ENCODE measurements at regions not wholly inside any gene's neighbourhood (a gene's known extent, or its start where the extent isn't known, plus 50 kb on each side); places are given as distances from the start of the nearest gene placed in this dataset.
"Not testable (repeated sequence)": the region's sequence is repeated elsewhere in the genome, so short reads cannot be mapped to it uniquely, and the experiment has no call there.

- DNase-seq (ENCODE audit: low read depth, low spot score): no peak
Measured at GRCh38 chr21:15203740-15204139, 138.9 kb upstream of the NRIP1 start.

- no peak for DNase-seq (ENCODE audit: low read depth, low spot score)
Measured at GRCh38 chr21:15204140-15204969, 139.6 kb upstream of the NRIP1 start.

GRCh38 chr21:15204970-15205286 is 140.1 kb upstream of the NRIP1 start:
- no peak for DNase-seq (ENCODE audit: low read depth, low spot score)

GRCh38 chr21:15206514-15206913 is 141.7 kb upstream of the NRIP1 start:
- no peak for DNase-seq (ENCODE audit: low read depth, low spot score)

GRCh38 chr21:15207231-15207630 is 142.4 kb upstream of the NRIP1 start:
- DNase-seq (ENCODE audit: low read depth, low spot score): no peak

GRCh38 chr21:15207635-15208370 is 143.0 kb upstream of the NRIP1 start:
- no peak for DNase-seq (ENCODE audit: low read depth, low spot score)

- DNase-seq (ENCODE audit: low read depth, low spot score): no peak
Measured at GRCh38 chr21:15208786-15209185, 144.0 kb upstream of the NRIP1 start.

- no peak for DNase-seq (ENCODE audit: low read depth, low spot score)
Measured at GRCh38 chr21:15209224-15209623, 144.4 kb upstream of the NRIP1 start.

GRCh38 chr21:15210235-15210678 is 145.5 kb upstream of the NRIP1 start:
- no peak for DNase-seq (ENCODE audit: low read depth, low spot score)

- no peak for DNase-seq (ENCODE audit: low read depth, low spot score)
Measured at GRCh38 chr21:15211491-15212133, 146.8 kb upstream of the NRIP1 start.

- DNase-seq (ENCODE audit: low read depth, low spot score): no peak
Measured at GRCh38 chr21:15212206-15212605, 147.4 kb upstream of the NRIP1 start.

GRCh38 chr21:15218476-15218875 is 153.7 kb upstream of the NRIP1 start:
- DNase-seq (ENCODE audit: low read depth, low spot score): not testable (repeated sequence)

- no peak for DNase-seq (ENCODE audit: low read depth, low spot score)
Measured at GRCh38 chr21:15219039-15219438, 154.2 kb upstream of the NRIP1 start.

- DNase-seq (ENCODE audit: low read depth, low spot score): no peak
Measured at GRCh38 chr21:15219894-15220293, 155.1 kb upstream of the NRIP1 start.

- DNase-seq (ENCODE audit: low read depth, low spot score): no peak
Measured at GRCh38 chr21:15221799-15222386, 157.1 kb upstream of the NRIP1 start.

GRCh38 chr21:15222707-15223106 is 157.9 kb upstream of the NRIP1 start:
- no peak for DNase-seq (ENCODE audit: low read depth, low spot score)

GRCh38 chr21:15224346-15225086 is 159.7 kb upstream of the NRIP1 start:
- no peak for DNase-seq (ENCODE audit: low read depth, low spot score)

GRCh38 chr21:15227919-15228318 is 163.1 kb upstream of the NRIP1 start:
- DNase-seq (ENCODE audit: low read depth, low spot score): no peak

- no peak for DNase-seq (ENCODE audit: low read depth, low spot score)
Measured at GRCh38 chr21:15229390-15229789, 164.6 kb upstream of the NRIP1 start.

- DNase-seq (ENCODE audit: low read depth, low spot score): no peak
Measured at GRCh38 chr21:15233611-15234010, 168.8 kb upstream of the NRIP1 start.

- no peak for DNase-seq (ENCODE audit: low read depth, low spot score)
Measured at GRCh38 chr21:15236111-15236510, 171.3 kb upstream of the NRIP1 start.

GRCh38 chr21:15240848-15241247 is 176.0 kb upstream of the NRIP1 start:
- no peak for DNase-seq (ENCODE audit: low read depth, low spot score)
